ENCODE measurements at regions not wholly inside any gene's neighbourhood (a gene's known extent, or its start where the extent isn't known, plus 50 kb on each side); places are given as distances from the start of the nearest gene placed in this dataset.

- no peak for DNase-seq (ENCODE audit: low read depth)
Measured at GRCh38 chrX:4876268-4876667, 1162.8 kb upstream of the PRKX start.

- DNase-seq (ENCODE audit: low read depth): no peak
Measured at GRCh38 chrX:4851534-4851933, 1138.1 kb upstream of the PRKX start.

- DNase-seq (ENCODE audit: low read depth): no peak
Measured at GRCh38 chrX:4850312-4850711, 1136.9 kb upstream of the PRKX start.

GRCh38 chrX:4844376-4844775 lies 1130.9 kb upstream of the PRKX start:
- no peak for DNase-seq (ENCODE audit: low read depth)

- no peak for DNase-seq (ENCODE audit: low read depth)
Measured at GRCh38 chrX:4841216-4841745, 1127.8 kb upstream of the PRKX start.

GRCh38 chrX:4831574-4831973 lies 1118.1 kb upstream of the PRKX start:
- DNase-seq (ENCODE audit: low read depth): no peak

- DNase-seq (ENCODE audit: low read depth): no peak
Measured at GRCh38 chrX:4830880-4831557, 1117.6 kb upstream of the PRKX start.

- no peak for DNase-seq (ENCODE audit: low read depth)
Measured at GRCh38 chrX:4825550-4825949, 1112.1 kb upstream of the PRKX start.

- no peak for DNase-seq (ENCODE audit: low read depth)
Measured at GRCh38 chrX:4809571-4809970, 1096.1 kb upstream of the PRKX start.

GRCh38 chrX:4805502-4805901 lies 1092.1 kb upstream of the PRKX start:
- no peak for DNase-seq (ENCODE audit: low read depth)

GRCh38 chrX:4800756-4801155 lies 1087.3 kb upstream of the PRKX start:
- no peak for DNase-seq (ENCODE audit: low read depth)

- DNase-seq (ENCODE audit: low read depth): no peak
Measured at GRCh38 chrX:4787971-4788370, 1074.5 kb upstream of the PRKX start.

- DNase-seq (ENCODE audit: low read depth): no peak
Measured at GRCh38 chrX:4764888-4765287, 1051.4 kb upstream of the PRKX start.

GRCh38 chrX:4762196-4762595 lies 1048.7 kb upstream of the PRKX start:
- DNase-seq (ENCODE audit: low read depth): no peak

- no peak for DNase-seq (ENCODE audit: low read depth)
Measured at GRCh38 chrX:4754878-4755604, 1041.6 kb upstream of the PRKX start.

GRCh38 chrX:4741024-4741423 lies 1027.6 kb upstream of the PRKX start:
- DNase-seq (ENCODE audit: low read depth): no peak

- DNase-seq (ENCODE audit: low read depth): no peak
Measured at GRCh38 chrX:4735299-4735698, 1021.9 kb upstream of the PRKX start.

- no peak for DNase-seq (ENCODE audit: low read depth)
Measured at GRCh38 chrX:4710618-4711433, 997.4 kb upstream of the PRKX start.

GRCh38 chrX:4708970-4709760 lies 995.7 kb upstream of the PRKX start:
- DNase-seq (ENCODE audit: low read depth): no peak

GRCh38 chrX:4706961-4707360 lies 993.5 kb upstream of the PRKX start:
- no peak for DNase-seq (ENCODE audit: low read depth)

- DNase-seq (ENCODE audit: low read depth): no peak
Measured at GRCh38 chrX:4690521-4690920, 977.1 kb upstream of the PRKX start.

GRCh38 chrX:4682636-4683035 lies 969.2 kb upstream of the PRKX start:
- DNase-seq (ENCODE audit: low read depth): no peak

All from activated T-cell treated with anti-CD3 and anti-CD28 coated beads for 24 hours (primary cell).